ENCODE measurements at regions not wholly inside any gene's neighbourhood (a gene's known extent, or its start where the extent isn't known, plus 50 kb on each side); places are given as distances from the start of the nearest gene placed in this dataset.
"Not testable (repeated sequence)": the region's sequence is repeated elsewhere in the genome, so short reads cannot be mapped to it uniquely, and the experiment has no call there.

- Histone ChIP-seq H3K9me3 (ENCODE audit: control insufficient read depth in 2 of 2, low read length in 2 of 2) (no peaks in the 10 kb centered on the region), H3K36me3 (ENCODE audit: control insufficient read depth in 2 of 2, insufficient read depth in 2 of 2, low read length in 2 of 2) (no peaks in the 10 kb centered on the region), H3K27me3 (ENCODE audit: control insufficient read depth in 2 of 2, insufficient read depth in 2 of 2, low read length in 2 of 2) (no peaks in the 10 kb centered on the region), H3K4me3 (ENCODE audit: low read length in 2 of 2) (peak overlapping the region in 1 of 2 donors; percentile 55), H3K9ac (ENCODE audit: low read depth in 1 of 2, low read length in 2 of 2) (peak overlapping the region; percentile 37 to 48), H3K27ac (ENCODE audit: low read depth in 2 of 2, low read length in 2 of 2) (peak overlapping the region; percentile 93 to 95), H3K4me1 (ENCODE audit: control insufficient read depth in 2 of 2, insufficient read depth in 2 of 2, low read length in 2 of 2) (peaks cover 22 to 50% of the 10 kb centered on the region in 2 donors)
These were observed 95.8 kb upstream of the UMPS start for GRCh38 chr3:124634210-124635168.

- H3K4me3 ChIP-seq (ENCODE audit: low read length in 2 of 2): peak overlapping the region in 1 of 2 donors; percentile 55
- H3K9ac ChIP-seq (ENCODE audit: low read depth in 1 of 2, low read length in 2 of 2): peak overlapping the region; percentile 35 to 37
- no peaks in the 10 kb centered on the region for H3K36me3 ChIP-seq (ENCODE audit: control insufficient read depth in 2 of 2, insufficient read depth in 2 of 2, low read length in 2 of 2)
- no peaks in the 10 kb centered on the region for H3K9me3 ChIP-seq (ENCODE audit: control insufficient read depth in 2 of 2, low read length in 2 of 2)
- H3K4me1 ChIP-seq (ENCODE audit: control insufficient read depth in 2 of 2, insufficient read depth in 2 of 2, low read length in 2 of 2): peaks cover 22 to 53% of the 10 kb centered on the region in 2 donors
- H3K27me3 ChIP-seq (ENCODE audit: control insufficient read depth in 2 of 2, insufficient read depth in 2 of 2, low read length in 2 of 2): no peaks in the 10 kb centered on the region
- peak overlapping the region; percentile 93 to 95 for H3K27ac ChIP-seq (ENCODE audit: low read depth in 2 of 2, low read length in 2 of 2)
These were observed 95.1 kb upstream of the UMPS start for GRCh38 chr3:124635169-124635539.

GRCh38 chr3:124636101-124636862 lies 94.0 kb upstream of the UMPS start:
- Histone ChIP-seq H3K9me3 (ENCODE audit: control insufficient read depth in 2 of 2, low read length in 2 of 2) (no peaks in the 10 kb centered on the region), H3K4me1 (ENCODE audit: control insufficient read depth in 2 of 2, insufficient read depth in 2 of 2, low read length in 2 of 2) (peaks cover 24 to 51% of the 10 kb centered on the region in 2 donors), H3K27me3 (ENCODE audit: control insufficient read depth in 2 of 2, insufficient read depth in 2 of 2, low read length in 2 of 2) (no peaks in the 10 kb centered on the region), H3K36me3 (ENCODE audit: control insufficient read depth in 2 of 2, insufficient read depth in 2 of 2, low read length in 2 of 2) (no peaks in the 10 kb centered on the region), H3K27ac (ENCODE audit: low read depth in 2 of 2, low read length in 2 of 2) (peak overlapping the region; percentile 93 to 95), H3K9ac (ENCODE audit: low read depth in 1 of 2, low read length in 2 of 2) (peak overlapping the region; percentile 60 to 78), H3K4me3 (ENCODE audit: low read length in 2 of 2) (peak overlapping the region; percentile 42 to 76)

- Histone ChIP-seq H3K27me3 (ENCODE audit: control insufficient read depth in 2 of 2, insufficient read depth in 2 of 2, low read length in 2 of 2) (no peaks in the 10 kb centered on the region), H3K4me1 (ENCODE audit: control insufficient read depth in 2 of 2, insufficient read depth in 2 of 2, low read length in 2 of 2) (peaks cover 24 to 48% of the 10 kb centered on the region in 2 donors), H3K27ac (ENCODE audit: low read depth in 2 of 2, low read length in 2 of 2) (peak overlapping the region; percentile 93 to 95), H3K9ac (ENCODE audit: low read depth in 1 of 2, low read length in 2 of 2) (peak overlapping the region; percentile 78 to 81), H3K4me3 (ENCODE audit: low read length in 2 of 2) (peak overlapping the region; percentile 76 to 83), H3K36me3 (ENCODE audit: control insufficient read depth in 2 of 2, insufficient read depth in 2 of 2, low read length in 2 of 2) (no peaks in the 10 kb centered on the region), H3K9me3 (ENCODE audit: control insufficient read depth in 2 of 2, low read length in 2 of 2) (no peaks in the 10 kb centered on the region)
These were observed 93.4 kb upstream of the UMPS start for GRCh38 chr3:124636863-124637296.

- Histone ChIP-seq H3K27ac (ENCODE audit: low read depth in 2 of 2, low read length in 2 of 2) (peak overlapping the region; percentile 93 to 95), H3K27me3 (ENCODE audit: control insufficient read depth in 2 of 2, insufficient read depth in 2 of 2, low read length in 2 of 2) (no peaks in the 10 kb centered on the region), H3K36me3 (ENCODE audit: control insufficient read depth in 2 of 2, insufficient read depth in 2 of 2, low read length in 2 of 2) (no peaks in the 10 kb centered on the region), H3K9me3 (ENCODE audit: control insufficient read depth in 2 of 2, low read length in 2 of 2) (no peaks in the 10 kb centered on the region), H3K9ac (ENCODE audit: low read depth in 1 of 2, low read length in 2 of 2) (peak overlapping the region in 1 of 2 donors; percentile 34), H3K4me3 (ENCODE audit: low read length in 2 of 2) (peak overlapping the region; percentile 33 to 83), H3K4me1 (ENCODE audit: control insufficient read depth in 2 of 2, insufficient read depth in 2 of 2, low read length in 2 of 2) (peaks cover 14 to 35% of the 10 kb centered on the region in 2 donors)
These were observed 90.6 kb upstream of the UMPS start for GRCh38 chr3:124639406-124640237.

- Histone ChIP-seq H3K9me3 (ENCODE audit: control insufficient read depth in 2 of 2, low read length in 2 of 2) (no peaks in the 10 kb centered on the region), H3K4me3 (ENCODE audit: low read length in 2 of 2) (peak overlapping the region in 1 of 2 donors; percentile 33), H3K4me1 (ENCODE audit: control insufficient read depth in 2 of 2, insufficient read depth in 2 of 2, low read length in 2 of 2) (peaks cover 8 to 25% of the 10 kb centered on the region in 2 donors), H3K36me3 (ENCODE audit: control insufficient read depth in 2 of 2, insufficient read depth in 2 of 2, low read length in 2 of 2) (no peaks in the 10 kb centered on the region), H3K27me3 (ENCODE audit: control insufficient read depth in 2 of 2, insufficient read depth in 2 of 2, low read length in 2 of 2) (no peaks in the 10 kb centered on the region), H3K9ac (ENCODE audit: low read depth in 1 of 2, low read length in 2 of 2) (no peak overlapping the region), H3K27ac (ENCODE audit: low read depth in 2 of 2, low read length in 2 of 2) (peak overlapping the region in 1 of 2 donors; percentile 16)
These were observed 89.5 kb upstream of the UMPS start for GRCh38 chr3:124640635-124641306.

GRCh38 chr3:124643453-124643852 lies 86.8 kb upstream of the UMPS start:
- Histone ChIP-seq H3K27ac (ENCODE audit: low read depth in 2 of 2, low read length in 2 of 2) (no peak overlapping the region), H3K27me3 (ENCODE audit: control insufficient read depth in 2 of 2, insufficient read depth in 2 of 2, low read length in 2 of 2) (no peaks in the 10 kb centered on the region), H3K9me3 (ENCODE audit: control insufficient read depth in 2 of 2, low read length in 2 of 2) (no peaks in the 10 kb centered on the region), H3K4me1 (ENCODE audit: control insufficient read depth in 2 of 2, insufficient read depth in 2 of 2, low read length in 2 of 2) (peaks cover 2 to 14% of the 10 kb centered on the region in 2 donors), H3K4me3 (ENCODE audit: low read length in 2 of 2) (no peak overlapping the region), H3K9ac (ENCODE audit: low read depth in 1 of 2, low read length in 2 of 2) (no peak overlapping the region), H3K36me3 (ENCODE audit: control insufficient read depth in 2 of 2, insufficient read depth in 2 of 2, low read length in 2 of 2) (peaks cover 0 to 2% of the 10 kb centered on the region in 2 donors)

- peaks cover 13 to 14% of the 10 kb centered on the region in 2 donors for H3K36me3 ChIP-seq (ENCODE audit: control insufficient read depth in 2 of 2, insufficient read depth in 2 of 2, low read length in 2 of 2)
- H3K9ac ChIP-seq (ENCODE audit: low read depth in 1 of 2, low read length in 2 of 2); H3K27me3 ChIP-seq (ENCODE audit: control insufficient read depth in 2 of 2, insufficient read depth in 2 of 2, low read length in 2 of 2); H3K4me1 ChIP-seq (ENCODE audit: control insufficient read depth in 2 of 2, insufficient read depth in 2 of 2, low read length in 2 of 2); H3K4me3 ChIP-seq (ENCODE audit: low read length in 2 of 2); H3K27ac ChIP-seq (ENCODE audit: low read depth in 2 of 2, low read length in 2 of 2); H3K9me3 ChIP-seq (ENCODE audit: control insufficient read depth in 2 of 2, low read length in 2 of 2): not testable (repeated sequence)
These were observed 84.1 kb upstream of the UMPS start for GRCh38 chr3:124646186-124646585.

GRCh38 chr3:124648551-124648950 lies 81.7 kb upstream of the UMPS start:
- peaks cover 20 to 27% of the 10 kb centered on the region in 2 donors for H3K36me3 ChIP-seq (ENCODE audit: control insufficient read depth in 2 of 2, insufficient read depth in 2 of 2, low read length in 2 of 2)
- H3K27me3 ChIP-seq (ENCODE audit: control insufficient read depth in 2 of 2, insufficient read depth in 2 of 2, low read length in 2 of 2): no peaks in the 10 kb centered on the region
- H3K4me3 ChIP-seq (ENCODE audit: low read length in 2 of 2): no peak overlapping the region
- no peaks in the 10 kb centered on the region for H3K4me1 ChIP-seq (ENCODE audit: control insufficient read depth in 2 of 2, insufficient read depth in 2 of 2, low read length in 2 of 2)
- H3K27ac ChIP-seq (ENCODE audit: low read depth in 2 of 2, low read length in 2 of 2): no peak overlapping the region
- H3K9ac ChIP-seq (ENCODE audit: low read depth in 1 of 2, low read length in 2 of 2): no peak overlapping the region
- H3K9me3 ChIP-seq (ENCODE audit: control insufficient read depth in 2 of 2, low read length in 2 of 2): no peaks in the 10 kb centered on the region

All from mucosa of rectum (tissue), 2 donors.